Thyroid gland (tissue), 4 donors: ENCODE measurements at regions not wholly inside any gene's neighbourhood (a gene's known extent, or its start where the extent isn't known, plus 50 kb on each side); places are given as distances from the start of the nearest gene placed in this dataset.

Experiments used
- DNase-seq, 2 donors: peaks; one replicate each; pipeline ENCODE4 v3.0.0-alpha.2; 2019
- H3K27ac ChIP-seq, 3 donors: fragments of 200-600 bp; sonication (generic); 1 replicate in 2 of 3; 2 replicates in 1 of 3; pipeline ENCODE4 v1.5.1; 2016 to 2019; ENCODE audit warnings: mild to moderate bottlenecking in 1 of 3, moderate library complexity in 1 of 3
- H3K27me3 ChIP-seq: fragments of 200-600 bp; sonication (generic); one replicate; pipeline ENCODE4 v1.5.1; 2019
- H3K36me3 ChIP-seq, 2 donors: fragments of 200-600 bp; sonication (generic); one replicate each; pipeline ENCODE4 v1.5.1; 2016 to 2019
- H3K4me1 ChIP-seq, 2 donors: fragments of 200-600 bp; sonication (generic); one replicate each; pipeline ENCODE4 v1.5.1; 2017 to 2019
- H3K4me3 ChIP-seq, 3 donors: fragments of 200-600 bp; sonication (generic); replicated peaks in 1 of 3; 1 replicate in 2 of 3; 2 replicates in 1 of 3; pipeline ENCODE4 v1.5.1; 2016; ENCODE audit warnings: mild to moderate bottlenecking in 1 of 3
- H3K9me3 ChIP-seq: fragments of 200-600 bp; sonication (generic); one replicate; pipeline ENCODE4 v1.5.1; 2017
- CTCF ChIP-seq, 6 experiments: fragments of 200-600 bp in 3 of 6; fragments of 450-650 bp in 3 of 6; sonication (generic) in 3 of 6; IDR thresholded peaks; one replicate each; pipeline ENCODE4 v1.5.1; 2016 to 2019; ENCODE audit warnings: antibody characterized with exemption in 6 of 6, mild to moderate bottlenecking in 2 of 6, inconsistent platforms in 1 of 6, moderate library complexity in 1 of 6
- POLR2A ChIP-seq, 2 donors: fragments of 450-650 bp; IDR thresholded peaks; one replicate each; pipeline ENCODE4 v1.6.1; 2017; ENCODE audit warnings: antibody characterized with exemption in 2 of 2, mild to moderate bottlenecking in 2 of 2, moderate library complexity in 1 of 2
- WGBS, 2 donors: methylation state at CpG; one replicate each; pipeline ENCODE4 v1.1.5; 2017; 5-methylcytosine and 5-hydroxymethylcytosine counted together
- intact Hi-C: fragments of 100-400 bp; cut with DNase I; formaldehyde crosslinking; loops from one replicate; pipeline ENCODE4 v1.15.1; 2023

- Histone ChIP-seq H3K27ac (no peak overlapping the region), H3K27me3 (no peaks in the 10 kb centered on the region), H3K9me3 (no peaks in the 10 kb centered on the region), H3K4me1 (peaks cover 17 to 23% of the 10 kb centered on the region in 2 donors), H3K4me3 (no peak overlapping the region), H3K36me3 (no peaks in the 10 kb centered on the region)
- intact Hi-C loops, result no loop called here
- 88 to 94% methylated on average over 1 of the region's 1 CpG for WGBS, 2 donors
- TF ChIP-seq POLR2A (IDR thresholded peaks at IDR 0.05) (no peak), CTCF (IDR thresholded peaks at IDR 0.05) (no peak)
- DNase-seq, result no peak
These were observed 216.1 kb upstream of the ZBED5 start for GRCh38 chr11:11073996-11074395.

- H3K4me1 ChIP-seq, result peaks cover 10 to 15% of the 10 kb centered on the region in 2 donors
- H3K27me3 ChIP-seq, result no peaks in the 10 kb centered on the region
- H3K27ac ChIP-seq, result no peak overlapping the region
- H3K9me3 ChIP-seq, result no peaks in the 10 kb centered on the region
- TF ChIP-seq POLR2A (IDR thresholded peaks at IDR 0.05), result no peak
- no peak for TF ChIP-seq CTCF (IDR thresholded peaks at IDR 0.05)
- 69 to 71% methylated on average over 3 of the region's 3 CpGs for WGBS, 2 donors
- no peak overlapping the region for H3K4me3 ChIP-seq
- H3K36me3 ChIP-seq, result no peaks in the 10 kb centered on the region
- no peak for DNase-seq
- intact Hi-C loops, result no loop called here
These were observed 214.2 kb upstream of the ZBED5 start for GRCh38 chr11:11072067-11072466.

GRCh38 chr11:11071486-11071885 lies 213.6 kb upstream of the ZBED5 start:
- DNase-seq, result no peak
- Histone ChIP-seq H3K4me3 (no peak overlapping the region), H3K27ac (no peak overlapping the region), H3K36me3 (no peaks in the 10 kb centered on the region), H3K27me3 (no peaks in the 10 kb centered on the region), H3K9me3 (no peaks in the 10 kb centered on the region), H3K4me1 (peaks cover 10 to 12% of the 10 kb centered on the region in 2 donors)
- 60 to 77% methylated on average over 1 of the region's 1 CpG for whole genome bisulfite sequencing, 2 donors
- intact Hi-C loops, result no loop called here
- TF ChIP-seq POLR2A (IDR thresholded peaks at IDR 0.05) (no peak), CTCF (IDR thresholded peaks at IDR 0.05) (no peak)

- peaks cover 6 to 7% of the 10 kb centered on the region in 2 donors for H3K4me1 ChIP-seq
- intact Hi-C loops, result no loop called here
- DNase-seq, result no peak
- 84 to 85% methylated on average over 9 of the region's 9 CpGs for WGBS, 2 donors
- H3K9me3 ChIP-seq, result no peaks in the 10 kb centered on the region
- no peak overlapping the region for H3K4me3 ChIP-seq
- H3K27me3 ChIP-seq, result no peaks in the 10 kb centered on the region
- TF ChIP-seq CTCF (IDR thresholded peaks at IDR 0.05) (no peak), POLR2A (IDR thresholded peaks at IDR 0.05) (no peak)
- H3K36me3 ChIP-seq, result no peaks in the 10 kb centered on the region
- H3K27ac ChIP-seq, result no peak overlapping the region
These were observed 213.1 kb upstream of the ZBED5 start for GRCh38 chr11:11070976-11071375.

- 70 to 76% methylated on average over 9 of the region's 9 CpGs for WGBS, 2 donors
- Histone ChIP-seq H3K27me3 (no peaks in the 10 kb centered on the region), H3K4me1 (no peaks in the 10 kb centered on the region), H3K27ac (no peak overlapping the region), H3K9me3 (no peaks in the 10 kb centered on the region), H3K36me3 (no peaks in the 10 kb centered on the region), H3K4me3 (no peak overlapping the region)
- intact Hi-C loops, result no loop called here
- TF ChIP-seq CTCF (IDR thresholded peaks at IDR 0.05), result no peak
- TF ChIP-seq POLR2A (IDR thresholded peaks at IDR 0.05), result no peak
- DNase-seq, result peak in 1 of 2 donors; percentile 23
These were observed 212.3 kb upstream of the ZBED5 start for GRCh38 chr11:11069841-11070835.
